ENCODE measurements at regions not wholly inside any gene's neighbourhood (a gene's known extent, or its start where the extent isn't known, plus 50 kb on each side); places are given as distances from the start of the nearest gene placed in this dataset.
A peak's percentile ranks its signal among the peaks of the same experiment; 100 is the strongest.

GRCh38 chr6:158879180-158879579 lies 60.0 kb upstream of the EZR start:
- TF ChIP-seq EP300 (IDR thresholded peaks at IDR 0.05) (no peak), CTCF (IDR thresholded peaks at IDR 0.05) (no peak), POLR2A (IDR thresholded peaks at IDR 0.05) (no peak), POLR2AphosphoS5 (IDR thresholded peaks at IDR 0.05) (no peak)
- no peaks in the 10 kb centered on the region for H3K27me3 ChIP-seq
- WGBS: 88% methylated on average over 5 of the region's 5 CpGs
- no peaks in the 10 kb centered on the region for H3K36me3 ChIP-seq
- no peak overlapping the region for H3K27ac ChIP-seq
- no peaks in the 10 kb centered on the region for H3K4me1 ChIP-seq
- H3K4me3 ChIP-seq: no peak overlapping the region
- DNase-seq (ENCODE audit: low spot score in 2 of 2): no peak
- H3K9me3 ChIP-seq: peaks cover 8% of the 10 kb centered on the region

GRCh38 chr6:158877716-158878115 lies 58.5 kb upstream of the EZR start:
- H3K27ac ChIP-seq: no peak overlapping the region
- peaks cover 8% of the 10 kb centered on the region for H3K9me3 ChIP-seq
- no peaks in the 10 kb centered on the region for H3K36me3 ChIP-seq
- H3K4me1 ChIP-seq: no peaks in the 10 kb centered on the region
- TF ChIP-seq POLR2AphosphoS5 (IDR thresholded peaks at IDR 0.05): no peak
- TF ChIP-seq POLR2A (IDR thresholded peaks at IDR 0.05): no peak
- TF ChIP-seq EP300 (IDR thresholded peaks at IDR 0.05): no peak
- no peak for TF ChIP-seq CTCF (IDR thresholded peaks at IDR 0.05)
- no peak overlapping the region for H3K4me3 ChIP-seq
- H3K27me3 ChIP-seq: no peaks in the 10 kb centered on the region
- DNase-seq (ENCODE audit: low spot score in 2 of 2): no peak
- WGBS: 100% methylated on average over 1 of the region's 1 CpG

- H3K27me3 ChIP-seq: no peaks in the 10 kb centered on the region
- peaks cover 8% of the 10 kb centered on the region for H3K9me3 ChIP-seq
- no peaks in the 10 kb centered on the region for H3K4me1 ChIP-seq
- 91% methylated on average over 1 of the region's 1 CpG for WGBS
- no peak for TF ChIP-seq POLR2AphosphoS5 (IDR thresholded peaks at IDR 0.05)
- TF ChIP-seq CTCF (IDR thresholded peaks at IDR 0.05): no peak
- TF ChIP-seq EP300 (IDR thresholded peaks at IDR 0.05): no peak
- no peak for TF ChIP-seq POLR2A (IDR thresholded peaks at IDR 0.05)
- H3K27ac ChIP-seq: no peak overlapping the region
- DNase-seq (ENCODE audit: low spot score in 2 of 2): no peak
- no peaks in the 10 kb centered on the region for H3K36me3 ChIP-seq
- no peak overlapping the region for H3K4me3 ChIP-seq
These were observed 57.7 kb upstream of the EZR start for GRCh38 chr6:158876886-158877285.

DNA sequence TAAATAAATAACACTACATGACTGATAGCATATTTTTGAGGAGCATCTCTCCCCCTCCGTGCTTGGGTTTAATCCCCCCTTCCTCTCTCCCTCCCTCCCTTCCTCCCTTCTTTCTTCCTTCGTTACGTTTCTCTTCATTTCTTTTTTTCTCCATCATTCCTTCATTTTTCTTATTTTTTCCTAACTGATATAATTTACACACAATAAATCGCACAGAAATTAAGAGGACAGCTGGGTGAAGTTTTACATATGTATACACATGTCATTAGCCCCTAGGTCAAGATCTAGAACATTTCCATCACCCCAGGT lies 51.4 kb upstream of the EZR start:
- TF ChIP-seq EP300 (IDR thresholded peaks at IDR 0.05): no peak
- no peak for TF ChIP-seq POLR2AphosphoS5 (IDR thresholded peaks at IDR 0.05)
- TF ChIP-seq CTCF (IDR thresholded peaks at IDR 0.05): no peak
- TF ChIP-seq POLR2A (IDR thresholded peaks at IDR 0.05): no peak
- 97% methylated on average over 4 of the region's 4 CpGs for WGBS
- no peaks in the 10 kb centered on the region for H3K27me3 ChIP-seq
- no peaks in the 10 kb centered on the region for H3K9me3 ChIP-seq
- no peaks in the 10 kb centered on the region for H3K36me3 ChIP-seq
- DNase-seq (ENCODE audit: low spot score in 2 of 2): no peak
- no peak overlapping the region for H3K4me3 ChIP-seq
- H3K27ac ChIP-seq: no peak overlapping the region
- H3K4me1 ChIP-seq: peaks cover 17% of the 10 kb centered on the region

GRCh38 chr6:158869826-158870648 lies 50.9 kb upstream of the EZR start:
- Histone ChIP-seq H3K27me3 (no peaks in the 10 kb centered on the region), H3K36me3 (no peaks in the 10 kb centered on the region), H3K4me1 (peaks cover 17% of the 10 kb centered on the region), H3K9me3 (no peaks in the 10 kb centered on the region), H3K27ac (peak overlapping the region; percentile 92), H3K4me3 (peak overlapping the region; percentile 42)
- WGBS: 59% methylated on average over 14 of the region's 50 CpGs
- no peak for TF ChIP-seq CTCF (IDR thresholded peaks at IDR 0.05)
- peak in 1 of 2 donors; percentile 15 for TF ChIP-seq POLR2A (IDR thresholded peaks at IDR 0.05)
- TF ChIP-seq EP300 (IDR thresholded peaks at IDR 0.05): no peak
- no peak for TF ChIP-seq POLR2AphosphoS5 (IDR thresholded peaks at IDR 0.05)
- peak; percentile 89 for DNase-seq (ENCODE audit: low spot score in 2 of 2)
